Osteocyte (in vitro differentiated cells): ENCODE measurements at regions not wholly inside any gene's neighbourhood (a gene's known extent, or its start where the extent isn't known, plus 50 kb on each side); places are given as distances from the start of the nearest gene placed in this dataset.

Source experiments
- DNase-seq: peaks from one replicate; pipeline ENCODE4 v3.0.0; 2021; ENCODE audit warnings: mixed read lengths; ENCODE audit not compliant: unreplicated experiment; ENCODE audit errors: extremely low spot score
- H3K27ac Mint-ChIP-seq: one replicate; pipeline ENCODE4 v1.8.0; 2021; ENCODE audit warnings: mild to moderate bottlenecking, mixed read lengths; ENCODE audit not compliant: unreplicated experiment
- H3K27me3 Mint-ChIP-seq: one replicate; pipeline ENCODE4 v1.8.0; 2021; ENCODE audit warnings: mixed read lengths; ENCODE audit not compliant: unreplicated experiment
- H3K36me3 Mint-ChIP-seq: one replicate; pipeline ENCODE4 v1.8.0; 2021; ENCODE audit warnings: mixed read lengths; ENCODE audit not compliant: unreplicated experiment
- H3K4me1 Mint-ChIP-seq: one replicate; pipeline ENCODE4 v1.8.0; 2021; ENCODE audit warnings: mixed read lengths; ENCODE audit not compliant: unreplicated experiment
- H3K4me3 Mint-ChIP-seq: one replicate; pipeline ENCODE4 v1.8.0; 2021; ENCODE audit warnings: mild to moderate bottlenecking, moderate library complexity, mixed read lengths; ENCODE audit not compliant: unreplicated experiment
- H3K9me3 Mint-ChIP-seq: one replicate; pipeline ENCODE4 v1.8.0; 2021; ENCODE audit warnings: mixed read lengths; ENCODE audit not compliant: unreplicated experiment
- TF ChIP-seq, protein P1 (sequence below): fragments of 200-600 bp; sonication (generic); IDR thresholded peaks from 2 replicates; pipeline ENCODE4 v1.5.0; 2021; ENCODE audit warnings: antibody characterized with exemption, mild to moderate bottlenecking, moderate library complexity

DNA sequence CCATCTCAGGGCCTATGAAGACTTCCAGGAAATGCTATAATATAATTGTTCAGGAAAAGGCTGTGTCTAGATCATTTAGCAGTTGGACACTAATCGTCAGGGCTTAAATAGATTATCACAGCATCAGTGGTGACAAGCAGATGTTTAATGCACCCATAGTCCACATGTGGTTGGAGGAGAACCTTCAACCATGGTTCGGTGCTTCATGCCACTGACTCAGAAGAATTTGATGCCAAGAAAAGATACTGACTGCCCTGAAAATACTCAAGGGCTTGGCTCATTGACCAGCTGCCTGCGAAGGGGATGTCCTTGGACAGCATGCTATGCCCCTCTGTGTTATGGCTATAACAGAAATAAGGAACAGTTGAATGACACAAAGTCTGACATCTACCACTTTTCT, 175.7 kb downstream of the HHIPL2 start:
- no peak for DNase-seq
- Mint-ChIP-seq H3K27ac (peak overlapping the region; percentile 77), H3K9me3 (no peaks in the 10 kb centered on the region), H3K36me3 (no peaks in the 10 kb centered on the region), H3K4me3 (no peak overlapping the region), H3K27me3 (no peaks in the 10 kb centered on the region), H3K4me1 (peaks cover 72% of the 10 kb centered on the region)
- TF ChIP-seq, protein P1, sequence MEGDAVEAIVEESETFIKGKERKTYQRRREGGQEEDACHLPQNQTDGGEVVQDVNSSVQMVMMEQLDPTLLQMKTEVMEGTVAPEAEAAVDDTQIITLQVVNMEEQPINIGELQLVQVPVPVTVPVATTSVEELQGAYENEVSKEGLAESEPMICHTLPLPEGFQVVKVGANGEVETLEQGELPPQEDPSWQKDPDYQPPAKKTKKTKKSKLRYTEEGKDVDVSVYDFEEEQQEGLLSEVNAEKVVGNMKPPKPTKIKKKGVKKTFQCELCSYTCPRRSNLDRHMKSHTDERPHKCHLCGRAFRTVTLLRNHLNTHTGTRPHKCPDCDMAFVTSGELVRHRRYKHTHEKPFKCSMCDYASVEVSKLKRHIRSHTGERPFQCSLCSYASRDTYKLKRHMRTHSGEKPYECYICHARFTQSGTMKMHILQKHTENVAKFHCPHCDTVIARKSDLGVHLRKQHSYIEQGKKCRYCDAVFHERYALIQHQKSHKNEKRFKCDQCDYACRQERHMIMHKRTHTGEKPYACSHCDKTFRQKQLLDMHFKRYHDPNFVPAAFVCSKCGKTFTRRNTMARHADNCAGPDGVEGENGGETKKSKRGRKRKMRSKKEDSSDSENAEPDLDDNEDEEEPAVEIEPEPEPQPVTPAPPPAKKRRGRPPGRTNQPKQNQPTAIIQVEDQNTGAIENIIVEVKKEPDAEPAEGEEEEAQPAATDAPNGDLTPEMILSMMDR, result no peak

DNA sequence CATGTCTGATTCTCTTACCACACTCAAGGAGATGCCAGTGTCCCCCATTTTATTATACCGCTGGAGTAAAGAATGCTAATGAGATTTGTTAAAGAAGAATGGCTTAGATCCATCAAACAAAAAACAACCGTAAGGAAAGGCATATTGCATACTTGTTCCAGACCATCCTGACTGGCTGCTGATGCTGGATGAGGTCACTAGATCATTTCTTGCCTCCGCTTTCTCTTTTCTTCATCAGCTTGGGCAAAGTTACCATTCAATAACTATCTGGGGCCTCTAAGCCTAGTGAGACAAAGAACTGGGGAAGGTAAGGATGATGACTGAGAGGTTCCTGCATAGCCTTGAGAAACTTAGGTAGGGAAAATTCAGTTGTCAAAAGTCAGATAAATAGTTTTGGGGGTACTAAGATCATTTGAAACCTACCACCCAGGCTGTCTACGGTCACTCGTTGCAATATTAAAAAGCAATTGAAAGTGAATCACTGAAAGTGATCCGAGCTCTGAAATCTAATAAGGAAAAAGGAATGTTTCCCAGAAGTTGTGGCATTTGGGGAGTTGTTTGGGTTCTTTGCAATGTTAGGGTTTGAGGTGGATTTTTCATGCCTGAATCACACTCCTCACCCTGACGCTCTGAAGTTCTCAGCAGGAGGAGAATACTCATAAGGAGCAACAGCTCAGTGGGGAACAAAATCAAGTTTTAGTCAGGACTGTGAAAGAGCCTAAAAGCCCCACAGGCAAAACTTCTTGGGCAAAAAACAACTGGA, 176.8 kb downstream of the HHIPL2 start:
- H3K36me3 Mint-ChIP-seq, result no peaks in the 10 kb centered on the region
- peaks cover 63% of the 10 kb centered on the region for H3K4me1 Mint-ChIP-seq
- peak overlapping the region; percentile 77 for H3K27ac Mint-ChIP-seq
- H3K4me3 Mint-ChIP-seq, result peak overlapping the region; percentile 32
- TF ChIP-seq, protein P1, result no peak
- no peak for DNase-seq
- no peaks in the 10 kb centered on the region for H3K27me3 Mint-ChIP-seq
- H3K9me3 Mint-ChIP-seq, result no peaks in the 10 kb centered on the region

- Mint-ChIP-seq H3K27ac (peak overlapping the region; percentile 77), H3K4me1 (peaks cover 55% of the 10 kb centered on the region), H3K36me3 (no peaks in the 10 kb centered on the region), H3K27me3 (no peaks in the 10 kb centered on the region), H3K4me3 (no peak overlapping the region), H3K9me3 (no peaks in the 10 kb centered on the region)
- DNase-seq, result no peak
- TF ChIP-seq, protein P1, result no peak
These were observed 177.6 kb downstream of the HHIPL2 start for GRCh38 chr1:222370081-222370912.

GRCh38 chr1:222369148-222369547, 178.8 kb downstream of the HHIPL2 start:
- no peaks in the 10 kb centered on the region for H3K27me3 Mint-ChIP-seq
- H3K36me3 Mint-ChIP-seq, result no peaks in the 10 kb centered on the region
- H3K4me1 Mint-ChIP-seq, result peaks cover 46% of the 10 kb centered on the region
- DNase-seq, result no peak
- no peaks in the 10 kb centered on the region for H3K9me3 Mint-ChIP-seq
- no peak overlapping the region for H3K4me3 Mint-ChIP-seq
- TF ChIP-seq, protein P1, result no peak
- H3K27ac Mint-ChIP-seq, result no peak overlapping the region

- Mint-ChIP-seq H3K4me1 (no peaks in the 10 kb centered on the region), H3K36me3 (no peaks in the 10 kb centered on the region), H3K4me3 (no peak overlapping the region), H3K9me3 (no peaks in the 10 kb centered on the region), H3K27ac (no peak overlapping the region), H3K27me3 (peaks cover 17% of the 10 kb centered on the region)
- TF ChIP-seq, protein P1, result no peak
- DNase-seq, result no peak
These were observed 189.8 kb downstream of the HHIPL2 start for GRCh38 chr1:222358100-222358499.
